Medulla oblongata (tissue), 1 donor: ENCODE measurements at regions not wholly inside any gene's neighbourhood (a gene's known extent, or its start where the extent isn't known, plus 50 kb on each side); places are given as distances from the start of the nearest gene placed in this dataset.

Experiments
- DNase-seq: peaks from one replicate; pipeline ENCODE4 v3.0.0-alpha.2; 2015; ENCODE audit errors: extremely low spot score

DNA sequence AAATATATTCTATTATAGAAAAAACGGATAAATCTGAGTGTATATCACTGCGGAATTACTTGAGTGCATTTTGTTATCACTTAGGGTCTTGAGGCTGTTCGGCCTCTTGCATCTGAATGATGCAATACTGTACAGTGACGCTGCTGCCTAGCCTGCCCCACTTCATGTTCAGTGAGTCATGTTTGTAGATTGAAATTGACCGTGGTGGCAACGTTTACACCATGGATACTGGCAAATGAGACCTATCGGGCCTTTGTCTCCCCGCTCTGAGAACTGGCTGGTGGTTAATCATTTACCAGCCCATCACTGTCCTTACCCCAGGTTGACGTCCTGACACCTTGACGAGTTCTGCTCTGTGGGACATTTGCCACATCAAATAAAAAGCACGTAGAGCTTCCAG is 510.1 kb upstream of the ADAMTS16 start:
- DNase-seq: no peak

GRCh38 chr5:4634342-4634741 is 505.8 kb upstream of the ADAMTS16 start:
- DNase-seq: no peak

- DNase-seq: no peak
Measured at GRCh38 chr5:4636378-4636777, 503.8 kb upstream of the ADAMTS16 start.

GRCh38 chr5:4639946-4640345 is 500.2 kb upstream of the ADAMTS16 start:
- DNase-seq: no peak

DNA sequence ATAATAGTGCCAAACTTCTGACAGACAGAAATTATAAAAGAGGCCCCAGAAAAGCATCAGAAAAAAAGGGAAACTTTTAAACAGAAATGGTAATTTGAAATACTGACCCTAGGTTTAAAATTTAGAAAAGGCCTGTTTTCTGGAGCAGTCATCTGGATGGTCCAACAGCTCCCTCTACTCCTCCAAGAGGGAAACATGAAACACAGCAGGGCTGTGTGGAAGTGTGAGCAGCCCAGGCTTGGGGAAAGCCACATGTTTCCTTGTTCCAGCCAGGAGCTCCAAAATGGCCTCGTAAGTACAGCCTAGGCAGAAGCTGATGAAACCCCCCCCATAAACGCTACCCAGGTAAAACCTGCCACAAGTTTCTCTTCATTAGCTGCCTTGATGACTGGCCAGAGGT is 499.3 kb upstream of the ADAMTS16 start:
- peak; percentile 19 for DNase-seq

GRCh38 chr5:4642525-4642924 is 497.6 kb upstream of the ADAMTS16 start:
- DNase-seq: peak; percentile 7

GRCh38 chr5:4643190-4643589 is 496.9 kb upstream of the ADAMTS16 start:
- DNase-seq: no peak

- DNase-seq: no peak
Measured at GRCh38 chr5:4643960-4644359, 496.2 kb upstream of the ADAMTS16 start.

DNA sequence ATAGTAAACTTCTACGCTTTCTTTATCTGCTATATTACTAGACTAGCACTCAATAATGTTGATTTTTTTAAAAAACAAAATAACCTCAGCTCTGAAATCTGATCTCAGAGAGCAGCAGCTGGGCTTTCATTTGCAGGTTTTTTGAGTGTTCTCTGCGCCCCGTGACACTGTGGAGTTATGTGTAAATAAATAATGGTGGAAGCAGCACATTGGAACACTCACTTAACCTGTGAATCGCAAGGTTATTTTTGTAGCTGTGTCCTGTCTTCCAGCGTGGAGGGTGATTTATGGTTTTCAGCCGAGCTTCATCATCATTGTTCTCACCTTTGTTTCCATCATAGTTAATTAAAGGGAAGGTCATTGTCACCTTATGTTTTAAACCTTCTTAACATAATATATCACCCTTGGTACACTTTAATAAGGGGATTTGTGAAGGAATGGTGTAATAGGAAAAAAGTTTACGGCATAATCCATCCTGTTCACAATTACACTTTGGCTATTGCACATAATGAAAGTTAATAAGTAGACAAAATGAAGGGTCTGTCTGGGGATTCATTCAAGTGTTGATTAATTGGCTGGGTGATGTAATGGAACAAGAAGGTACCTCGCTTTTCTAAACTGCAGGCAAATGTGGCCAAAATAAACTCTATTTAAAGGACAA is 493.3 kb upstream of the ADAMTS16 start:
- no peak for DNase-seq

- DNase-seq: no peak
Measured at GRCh38 chr5:4647955-4648354, 492.2 kb upstream of the ADAMTS16 start.

- no peak for DNase-seq
Measured at GRCh38 chr5:4651806-4652565, 488.1 kb upstream of the ADAMTS16 start.

DNA sequence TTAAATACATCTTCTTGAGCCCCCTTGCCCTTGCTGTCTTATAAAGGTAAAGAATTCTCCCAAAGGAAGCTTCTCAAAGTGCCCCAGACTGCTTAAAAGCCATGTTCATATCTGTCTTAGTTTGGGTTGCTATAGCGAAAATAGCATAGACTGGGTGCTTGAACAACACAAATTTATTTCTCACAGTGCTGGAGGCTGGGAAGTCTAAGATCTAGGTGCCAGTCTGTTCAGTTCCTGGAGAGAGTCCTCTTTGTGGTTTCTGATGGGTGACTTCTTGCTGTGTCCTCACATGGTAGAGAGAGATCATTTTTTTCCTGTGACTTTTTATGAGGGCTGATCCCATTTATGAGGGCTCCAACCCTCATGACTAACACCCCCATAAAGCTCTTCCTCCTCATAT is 486.7 kb upstream of the ADAMTS16 start:
- no peak for DNase-seq

GRCh38 chr5:4659851-4660250 is 480.3 kb upstream of the ADAMTS16 start:
- no peak for DNase-seq

DNA sequence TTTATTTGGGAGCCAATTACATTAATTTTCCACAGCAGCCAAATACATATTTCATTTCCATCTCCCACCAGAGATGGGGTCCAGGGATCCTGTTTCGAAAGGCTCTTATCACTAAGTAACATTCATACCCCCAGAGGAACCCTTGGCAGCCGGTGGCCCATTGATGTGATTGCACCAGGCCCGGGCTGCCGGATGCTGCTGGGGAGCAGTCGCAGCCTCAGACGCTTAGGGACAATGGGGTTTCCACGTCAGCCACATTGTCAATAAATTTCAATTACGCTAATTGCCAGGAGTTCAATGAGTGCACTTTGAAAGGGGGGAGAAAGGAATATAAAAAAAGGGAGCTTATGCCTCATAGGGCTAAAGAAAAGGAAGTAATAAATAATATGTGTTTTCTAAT is 478.8 kb upstream of the ADAMTS16 start:
- no peak for DNase-seq

- DNase-seq: no peak
Measured at GRCh38 chr5:4661836-4662235, 478.3 kb upstream of the ADAMTS16 start.

GRCh38 chr5:4662756-4663155 is 477.4 kb upstream of the ADAMTS16 start:
- DNase-seq: no peak

DNA sequence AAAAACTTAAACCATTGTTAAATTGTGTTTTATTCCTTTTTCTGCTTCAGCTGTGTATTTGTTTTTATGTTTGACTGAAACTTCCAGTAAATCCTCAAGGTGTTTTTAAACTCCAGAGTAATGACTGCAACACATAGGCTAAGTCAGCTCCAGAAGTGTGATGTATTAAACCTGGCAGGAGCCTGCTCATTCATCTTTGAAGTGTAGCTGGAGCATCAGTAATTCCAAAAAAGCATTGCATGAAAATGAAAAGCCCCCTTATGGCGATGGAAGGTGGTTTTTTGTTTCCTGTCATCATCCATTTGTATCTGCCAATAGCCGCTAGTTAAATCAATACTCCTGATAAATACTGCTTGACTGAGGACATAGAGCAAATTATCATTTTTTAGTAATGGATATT is 474.2 kb upstream of the ADAMTS16 start:
- no peak for DNase-seq

DNA sequence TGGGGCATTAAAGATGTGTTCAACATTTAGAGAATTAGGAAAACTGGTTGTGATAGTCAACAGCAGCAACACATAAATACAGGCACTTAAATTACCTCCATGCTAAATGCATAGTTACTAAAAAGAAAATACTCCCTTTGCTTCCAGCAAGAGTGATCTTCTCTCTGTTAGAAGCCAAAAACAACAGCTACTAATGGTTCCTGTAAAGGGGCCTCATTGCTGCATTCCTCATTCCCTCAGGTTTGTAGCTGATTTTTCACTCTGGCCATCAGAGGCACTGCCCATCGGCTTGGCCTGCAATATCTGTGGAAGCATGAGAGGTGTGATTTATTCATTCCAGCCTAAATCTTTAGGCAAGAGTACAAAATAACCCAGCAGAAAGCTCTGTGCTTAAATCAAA is 466.0 kb upstream of the ADAMTS16 start:
- no peak for DNase-seq

DNA sequence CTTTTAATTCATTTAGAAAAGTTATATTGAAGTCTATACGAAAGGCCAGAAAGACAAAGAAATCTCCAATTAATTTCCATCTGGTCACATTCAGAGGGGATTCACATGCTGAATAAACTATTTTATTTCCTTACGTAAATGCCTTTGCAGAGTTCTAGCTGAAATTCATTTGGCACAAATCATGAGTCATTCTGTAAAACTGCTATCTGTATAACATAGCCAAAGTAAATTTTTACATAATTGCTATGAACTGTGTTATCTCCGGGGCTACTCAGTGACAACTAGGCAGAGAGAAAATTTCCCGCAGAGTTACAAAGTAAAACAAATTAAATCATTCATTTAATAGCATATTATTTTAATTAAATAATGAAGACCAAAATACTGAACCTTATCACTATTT is 463.2 kb upstream of the ADAMTS16 start:
- no peak for DNase-seq

DNA sequence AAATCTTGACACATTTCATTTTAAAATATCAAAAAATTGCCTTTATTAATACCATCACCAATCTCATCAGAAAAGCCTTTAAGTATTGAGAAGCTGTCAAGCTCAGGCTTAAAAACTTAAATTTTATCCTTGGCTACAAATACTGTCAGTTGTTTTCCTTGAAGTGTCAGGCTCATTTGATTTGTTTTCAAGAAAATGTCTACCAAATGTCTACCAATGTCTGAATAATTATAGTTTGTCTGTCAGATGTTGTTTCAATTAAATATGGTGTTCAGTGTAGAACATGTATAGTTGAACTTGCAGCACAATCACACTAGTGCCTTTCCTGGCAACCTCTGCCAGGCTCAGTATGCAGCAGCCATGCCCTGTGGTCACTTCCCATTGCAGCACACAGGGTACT is 455.2 kb upstream of the ADAMTS16 start:
- no peak for DNase-seq

DNA sequence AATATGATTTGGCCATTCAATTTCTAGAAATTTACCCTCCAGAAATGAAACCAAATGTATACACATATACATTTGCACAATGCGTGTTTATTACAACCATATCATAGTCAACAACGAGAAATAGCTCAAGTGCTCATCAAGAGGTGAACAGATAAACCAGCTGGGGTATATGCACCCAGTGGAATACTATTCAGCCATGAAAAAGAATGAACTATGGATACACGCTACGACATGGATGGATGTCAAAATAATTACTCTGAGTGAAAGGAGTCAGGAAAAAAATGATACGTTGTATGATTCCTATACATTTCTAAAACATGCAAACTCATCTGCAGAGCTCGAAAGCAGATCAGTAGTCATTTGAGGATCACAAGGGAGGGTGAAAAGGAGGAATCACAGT is 441.5 kb upstream of the ADAMTS16 start:
- no peak for DNase-seq

GRCh38 chr5:4699592-4699991 is 440.5 kb upstream of the ADAMTS16 start:
- no peak for DNase-seq

- DNase-seq: peak; percentile 79
Measured at GRCh38 chr5:4700069-4700468, 440.1 kb upstream of the ADAMTS16 start.

GRCh38 chr5:4700871-4701270 is 439.3 kb upstream of the ADAMTS16 start:
- DNase-seq: no peak
